Heart right ventricle (tissue), 16 donors: ENCODE measurements at regions not wholly inside any gene's neighbourhood (a gene's known extent, or its start where the extent isn't known, plus 50 kb on each side); places are given as distances from the start of the nearest gene placed in this dataset.

Source experiments
- ATAC-seq, 8 donors: fragments of 200-7000 bp; cut with Tn5 transposase; one replicate each; pipeline ENCODE4 v1.9.1; 2020; ENCODE audit warnings: mild to moderate bottlenecking in 8 of 8, moderate library complexity in 8 of 8, moderate number of reproducible peaks in 1 of 8
- DNase-seq, 2 donors: peaks; one replicate each; pipeline ENCODE4 v3.0.0-alpha.2; 2020
- H3K27ac ChIP-seq, 10 donors: fragments of 200-600 bp; sonication (generic) in 2 of 10; one replicate each; pipeline versions ENCODE4 v1.5.0 to v1.8.0; 2020 to 2022; ENCODE audit warnings: mild to moderate bottlenecking in 3 of 10
- H3K27me3 ChIP-seq, 7 donors: fragments of 200-600 bp; one replicate each; pipeline ENCODE4 v1.8.0; 2021 to 2022; ENCODE audit warnings: mild to moderate bottlenecking in 2 of 7
- H3K36me3 ChIP-seq, 9 donors: fragments of 200-600 bp; sonication (generic) in 1 of 9; one replicate each; pipeline versions ENCODE4 v1.5.0 to v1.8.0; 2020 to 2022; ENCODE audit warnings: mild to moderate bottlenecking in 2 of 9
- H3K4me1 ChIP-seq, 9 donors: fragments of 200-600 bp; sonication (generic) in 1 of 9; one replicate each; pipeline versions ENCODE4 v1.5.0 to v1.8.0; 2020 to 2022; ENCODE audit warnings: mild to moderate bottlenecking in 4 of 9
- H3K4me3 ChIP-seq, 10 donors: fragments of 200-600 bp; sonication (generic) in 2 of 10; one replicate each; pipeline versions ENCODE4 v1.5.0 to v1.8.0; 2020 to 2022; ENCODE audit warnings: mild to moderate bottlenecking in 7 of 10, moderate library complexity in 2 of 10
- H3K9me3 ChIP-seq, 11 donors: fragments of 200-600 bp in 10 of 11; sonication (generic) in 2 of 11; one replicate each; pipeline versions ENCODE4 v1.5.0 to v1.8.0; 2013 to 2022; ENCODE audit warnings: mild to moderate bottlenecking in 2 of 11, control low read depth in 1 of 11, moderate library complexity in 1 of 11
- CTCF ChIP-seq, 9 donors: fragments of 200-600 bp; sonication (generic) in 2 of 9; IDR thresholded peaks; one replicate each; pipeline versions ENCODE4 v1.5.0 to v1.8.0; 2021 to 2022; ENCODE audit warnings: antibody characterized with exemption in 9 of 9, mild to moderate bottlenecking in 5 of 9, moderate library complexity in 1 of 9
- WGBS, 2 donors: extraction: QIAGEN DNeasy Blood & Tissue Kit; methylation state at CpG; one replicate each; pipeline ENCODE4 v1.1.7; 2013; ENCODE audit warnings: inconsistent platforms in 1 of 2; 5-methylcytosine and 5-hydroxymethylcytosine counted together
- intact Hi-C, 10 donors: fragments of 100-400 bp; cut with DNase I; formaldehyde crosslinking; loops; one replicate each; pipeline versions ENCODE4 v1.11.1 to v1.14.2; 2022
- donor health status: Arrhythmogenic right ventricular cardiomyopathy.
- donor health status: ischemic (EF 13 %, LVEDD 7.1; RV severe dilation, severe dysfunction).
- donor health status: healthy with polysubstance abuse.
- donor health status: DM: no; HTN: yes; CAD: no.
- donor health status: DM: no; HTN: no; CAD: no.
- donor health status: ischemic (EF 25% LVEDD 6.9; RV normal size, moderate dysfunction).
- donor health status: ischemic (EF 25% LVEDD 5.7; RV mildly dilated, moderate dysfunction).
- donor health status: healthy.
- donor health status: DM: yes; HTN: yes; CAD: no.
- donor health status: Ischemic cardiomyopathy.
- donor health status: ischemic (EF 35%, LVEDD 5.7; RV mildly dilated, moderate dysfunction).
- donor health status: nonischemic (EF 11% LVEDD 7.7; RV severe dilation, severe dysfunction).
- donor health status: DM: yes; HTN: yes; CAD: no.
- donor health status: PGD.
- donor health status: ischemic (EF 29% LVEDD 5.4; RV normal size, mild dysfunction).
- donor health status: nonischemic (EF 23%, LVEDD 6.1; RV moderate dilation, normal function).

DNA sequence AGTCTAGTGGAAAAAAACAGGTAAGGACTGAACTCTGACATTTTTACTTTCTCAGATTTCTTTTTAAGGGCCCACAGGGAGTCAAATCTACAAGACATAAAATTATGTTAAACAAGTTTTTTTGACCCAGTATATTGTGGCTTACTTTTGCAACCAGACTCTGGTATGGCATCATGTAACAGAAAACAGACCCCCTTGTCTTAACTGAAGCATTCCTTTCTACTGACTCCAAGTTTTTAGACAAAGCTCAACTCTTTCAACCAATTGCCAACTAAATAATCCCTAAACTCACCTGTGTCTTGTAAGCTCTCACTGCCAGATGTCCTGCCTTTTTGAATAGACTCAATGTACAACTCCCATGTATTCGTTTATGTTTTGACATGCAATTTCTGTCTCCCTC lies 64.3 kb downstream of the FASLG start:
- intact Hi-C loops = loop anchor here in 2 of 10 donors (10.0 kb wide), 1 partner anchor 268 kb away; no protein-coding TSS in a partner anchor
- no peak for DNase-seq
- Histone ChIP-seq H3K27ac (no peak overlapping the region), H3K27me3 (no peaks in the 10 kb centered on the region), H3K9me3 (peaks cover 0 to 5% (median 0%) of the 10 kb centered on the region in 11 donors), H3K36me3 (no peaks in the 10 kb centered on the region), H3K4me1 (peaks cover 0 to 19% (median 0%) of the 10 kb centered on the region in 9 donors), H3K4me3 (no peak overlapping the region)
- ATAC-seq = no peak
- 67 to 75% methylated on average over 1 of the region's 1 CpG for WGBS, 2 donors
- no peak for TF ChIP-seq CTCF (IDR thresholded peaks at IDR 0.05)

DNA sequence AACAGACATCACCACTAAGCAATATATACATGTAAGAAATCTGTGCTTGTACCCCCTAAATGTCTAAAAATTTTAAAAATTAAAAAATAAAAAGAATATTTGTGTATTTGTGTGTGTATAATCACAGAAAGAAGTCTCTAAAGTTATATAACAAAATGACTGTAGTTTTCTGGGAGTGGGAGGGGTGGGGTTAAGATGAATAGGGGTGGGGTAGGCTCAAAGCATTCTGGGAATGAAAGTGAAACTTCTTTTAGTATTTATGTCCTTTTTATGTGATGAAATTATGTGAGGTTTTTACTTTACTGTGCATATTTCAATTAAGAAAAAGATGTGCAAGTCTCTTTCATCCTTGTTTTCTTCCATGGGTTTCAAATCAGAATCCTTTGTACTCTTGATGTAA lies 65.3 kb downstream of the FASLG start:
- peaks cover 0 to 13% (median 0%) of the 10 kb centered on the region in 11 donors for H3K9me3 ChIP-seq
- ATAC-seq (no peak), DNase-seq (no peak)
- peaks cover 0 to 12% (median 0%) of the 10 kb centered on the region in 9 donors for H3K4me1 ChIP-seq
- peak overlapping the region in 1 of 10 donors; percentile 6 for H3K27ac ChIP-seq
- no peak for TF ChIP-seq CTCF (IDR thresholded peaks at IDR 0.05)
- H3K4me3 ChIP-seq = no peak overlapping the region
- no peaks in the 10 kb centered on the region for H3K27me3 ChIP-seq
- intact Hi-C loops = loop anchor here in 2 of 10 donors (10.0 kb wide), 1 partner anchor 269 kb away; no protein-coding TSS in a partner anchor
- H3K36me3 ChIP-seq = no peaks in the 10 kb centered on the region

DNA sequence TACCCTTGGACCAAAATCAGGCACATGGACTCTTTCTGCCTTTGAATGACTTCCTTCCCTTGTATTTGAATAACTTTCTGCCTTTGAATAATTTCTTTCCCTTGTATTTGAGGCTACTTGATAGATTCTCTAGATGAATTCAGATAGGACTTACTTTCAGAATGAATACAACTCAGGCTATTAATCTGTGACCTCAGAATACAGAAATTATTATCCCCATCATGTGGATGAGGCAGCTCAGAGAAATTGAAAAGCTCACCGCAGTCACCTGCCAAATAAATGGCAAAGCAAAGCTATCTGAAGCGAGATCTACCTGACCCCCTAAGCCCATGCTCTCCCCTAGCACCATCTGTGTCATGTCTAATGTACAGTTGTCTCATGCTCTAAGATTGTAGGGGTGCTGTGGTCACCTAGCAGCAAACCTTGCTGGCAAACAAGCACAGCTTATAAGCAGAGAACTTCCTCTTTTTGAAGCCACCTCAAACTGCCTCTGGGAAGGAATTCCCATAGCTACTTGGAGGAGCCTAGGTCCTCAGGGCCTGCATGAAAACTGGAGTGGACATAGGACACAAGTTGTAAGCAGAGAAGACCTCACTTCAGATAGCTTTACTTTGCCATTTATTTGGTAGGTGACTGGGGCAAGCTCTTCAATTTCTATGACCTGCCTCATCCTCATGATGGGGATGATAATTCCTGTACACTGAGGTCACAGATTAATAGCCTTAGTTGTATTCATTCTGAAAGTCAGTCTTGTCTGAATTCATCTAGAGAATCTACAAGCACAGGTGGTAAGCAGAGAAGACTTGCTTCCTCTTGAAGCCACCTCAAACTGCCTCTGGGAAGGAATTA lies 66.1 kb downstream of the FASLG start:
- ATAC-seq (no peak), DNase-seq (no peak)
- no peak for TF ChIP-seq CTCF (IDR thresholded peaks at IDR 0.05)
- WGBS, 2 donors = 90 to 93% methylated on average over 2 of the region's 2 CpGs
- H3K27me3 ChIP-seq = no peaks in the 10 kb centered on the region
- H3K4me3 ChIP-seq = no peak overlapping the region
- peak overlapping the region in 1 of 10 donors; percentile 6 for H3K27ac ChIP-seq
- H3K4me1 ChIP-seq = peaks cover 0 to 8% (median 0%) of the 10 kb centered on the region in 9 donors
- peaks cover 0 to 19% (median 0%) of the 10 kb centered on the region in 11 donors for H3K9me3 ChIP-seq
- intact Hi-C loops = loop anchor here in 2 of 10 donors (10.0 kb wide), 1 partner anchor 270 kb away; no protein-coding TSS in a partner anchor
- no peaks in the 10 kb centered on the region for H3K36me3 ChIP-seq

DNA sequence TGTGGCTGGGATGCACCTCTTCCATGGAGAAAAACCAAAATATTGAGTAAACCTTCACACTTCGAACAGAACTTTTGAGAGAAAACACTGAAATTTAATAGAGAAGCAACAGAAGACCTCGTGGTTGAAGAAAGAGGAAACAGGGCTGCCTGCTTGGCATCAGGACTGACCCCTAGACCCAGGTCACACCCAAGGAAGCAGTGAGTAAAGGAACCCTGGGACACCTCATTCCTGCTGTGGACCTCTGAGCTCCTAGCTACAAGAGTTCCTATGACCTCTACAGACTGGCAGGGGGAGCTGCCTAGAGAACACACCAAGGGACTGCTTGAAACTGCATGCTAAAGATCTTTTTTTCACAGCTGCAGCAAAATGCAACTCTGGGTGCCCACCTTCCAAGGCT lies 67.8 kb downstream of the FASLG start:
- H3K4me1 ChIP-seq = peaks cover 0 to 8% (median 0%) of the 10 kb centered on the region in 9 donors
- ATAC-seq = no peak
- no peak for TF ChIP-seq CTCF (IDR thresholded peaks at IDR 0.05)
- DNase-seq = no peak
- intact Hi-C loops = loop anchor here in 2 of 10 donors (10.0 kb wide), 1 partner anchor 272 kb away; no protein-coding TSS in a partner anchor
- H3K9me3 ChIP-seq = peaks cover 0 to 19% (median 0%) of the 10 kb centered on the region in 11 donors
- H3K27me3 ChIP-seq = peaks cover 0 to 3% (median 0%) of the 10 kb centered on the region in 7 donors
- H3K4me3 ChIP-seq = no peak overlapping the region
- H3K27ac ChIP-seq = no peak overlapping the region
- H3K36me3 ChIP-seq = no peaks in the 10 kb centered on the region
- WGBS, 2 donors = 67 to 79% methylated on average over 2 of the region's 2 CpGs
